Stimulated activated effector memory CD8-positive, alpha-beta T cell treated with anti-CD3 and anti-CD28 coated beads, Interleukin-12 subunit alpha, Interleukin-12 subunit beta, amount 100 ng/mL, for 72 hours (primary cell): ENCODE measurements at regions not wholly inside any gene's neighbourhood (a gene's known extent, or its start where the extent isn't known, plus 50 kb on each side); places are given as distances from the start of the nearest gene placed in this dataset.

Experiments used
- ATAC-seq: fragments of 150-1000 bp; cut with Tn5 transposase; 2 replicates; pipeline ENCODE4 v1.10.0; 2021
- DNase-seq, 2 donors: peaks; one replicate each; pipeline ENCODE4 v3.0.0; 2021 to 2022; ENCODE audit warnings: low spot score in 2 of 2
- H3K27ac Mint-ChIP-seq: one replicate; pipeline ENCODE4 v1.8.0; 2022; ENCODE audit warnings: mild to moderate bottlenecking, mixed read lengths
- H3K36me3 Mint-ChIP-seq: one replicate; pipeline ENCODE4 v1.8.0; 2022; ENCODE audit warnings: mild to moderate bottlenecking, mixed read lengths
- H3K4me1 Mint-ChIP-seq: one replicate; pipeline ENCODE4 v1.8.0; 2022; ENCODE audit warnings: mixed read lengths
- H3K4me3 Mint-ChIP-seq: one replicate; pipeline ENCODE4 v1.8.0; 2022; ENCODE audit warnings: mild to moderate bottlenecking, mixed read lengths
- H3K9me3 Mint-ChIP-seq: one replicate; pipeline ENCODE4 v1.8.0; 2022; ENCODE audit warnings: mixed read lengths

- H3K4me3 Mint-ChIP-seq = no peak overlapping the region
- no peaks in the 10 kb centered on the region for H3K4me1 Mint-ChIP-seq
- ATAC-seq (no peak), DNase-seq (no peak)
- H3K9me3 Mint-ChIP-seq = peaks cover 10% of the 10 kb centered on the region
- H3K27ac Mint-ChIP-seq = no peak overlapping the region
- no peaks in the 10 kb centered on the region for H3K36me3 Mint-ChIP-seq
Measured at GRCh38 chr16:59319871-59320270, 585.8 kb upstream of the GOT2 start.

- H3K27ac Mint-ChIP-seq = no peak overlapping the region
- no peak for ATAC-seq
- DNase-seq = no peak
- no peak overlapping the region for H3K4me3 Mint-ChIP-seq
- peaks cover 17% of the 10 kb centered on the region for H3K9me3 Mint-ChIP-seq
- no peaks in the 10 kb centered on the region for H3K36me3 Mint-ChIP-seq
- no peaks in the 10 kb centered on the region for H3K4me1 Mint-ChIP-seq
Measured at GRCh38 chr16:59305850-59306249, 571.7 kb upstream of the GOT2 start.

- Mint-ChIP-seq H3K9me3 (peaks cover 19% of the 10 kb centered on the region), H3K27ac (no peak overlapping the region), H3K36me3 (no peaks in the 10 kb centered on the region), H3K4me3 (no peak overlapping the region), H3K4me1 (no peaks in the 10 kb centered on the region)
- ATAC-seq (no peak), DNase-seq (no peak)
Measured at GRCh38 chr16:59296888-59297287, 562.8 kb upstream of the GOT2 start.

GRCh38 chr16:59295993-59296736 is 562.0 kb upstream of the GOT2 start:
- Mint-ChIP-seq H3K27ac (no peak overlapping the region), H3K9me3 (peaks cover 23% of the 10 kb centered on the region), H3K4me1 (no peaks in the 10 kb centered on the region), H3K36me3 (no peaks in the 10 kb centered on the region), H3K4me3 (no peak overlapping the region)
- DNase-seq (no peak), ATAC-seq (no peak)

- H3K4me3 Mint-ChIP-seq = no peak overlapping the region
- no peaks in the 10 kb centered on the region for H3K36me3 Mint-ChIP-seq
- H3K9me3 Mint-ChIP-seq = peaks cover 23% of the 10 kb centered on the region
- ATAC-seq (no peak), DNase-seq (no peak)
- H3K27ac Mint-ChIP-seq = no peak overlapping the region
- H3K4me1 Mint-ChIP-seq = no peaks in the 10 kb centered on the region
Measured at GRCh38 chr16:59295474-59295873, 561.4 kb upstream of the GOT2 start.

GRCh38 chr16:59290718-59291117 is 556.6 kb upstream of the GOT2 start:
- ATAC-seq (no peak), DNase-seq (no peak)
- Mint-ChIP-seq H3K36me3 (no peaks in the 10 kb centered on the region), H3K27ac (no peak overlapping the region), H3K4me3 (no peak overlapping the region), H3K9me3 (peaks cover 27% of the 10 kb centered on the region), H3K4me1 (no peaks in the 10 kb centered on the region)

GRCh38 chr16:59289151-59289550 is 555.0 kb upstream of the GOT2 start:
- no peak overlapping the region for H3K4me3 Mint-ChIP-seq
- no peaks in the 10 kb centered on the region for H3K4me1 Mint-ChIP-seq
- peaks cover 25% of the 10 kb centered on the region for H3K9me3 Mint-ChIP-seq
- H3K36me3 Mint-ChIP-seq = no peaks in the 10 kb centered on the region
- no peak for DNase-seq
- ATAC-seq = no peak
- H3K27ac Mint-ChIP-seq = no peak overlapping the region

GRCh38 chr16:59274141-59274540 is 540.0 kb upstream of the GOT2 start:
- H3K9me3 Mint-ChIP-seq = peaks cover 8% of the 10 kb centered on the region
- DNase-seq = no peak
- no peaks in the 10 kb centered on the region for H3K4me1 Mint-ChIP-seq
- H3K36me3 Mint-ChIP-seq = no peaks in the 10 kb centered on the region
- H3K27ac Mint-ChIP-seq = no peak overlapping the region
- H3K4me3 Mint-ChIP-seq = no peak overlapping the region
- ATAC-seq = no peak

- DNase-seq = no peak
- ATAC-seq = no peak
- Mint-ChIP-seq H3K27ac (no peak overlapping the region), H3K9me3 (peaks cover 8% of the 10 kb centered on the region), H3K36me3 (no peaks in the 10 kb centered on the region), H3K4me1 (no peaks in the 10 kb centered on the region), H3K4me3 (no peak overlapping the region)
Measured at GRCh38 chr16:59263955-59264354, 529.8 kb upstream of the GOT2 start.

- Mint-ChIP-seq H3K4me1 (no peaks in the 10 kb centered on the region), H3K27ac (no peak overlapping the region), H3K4me3 (no peak overlapping the region), H3K9me3 (peaks cover 9% of the 10 kb centered on the region), H3K36me3 (no peaks in the 10 kb centered on the region)
- no peak for DNase-seq
- ATAC-seq = no peak
Measured at GRCh38 chr16:59260892-59261291, 526.8 kb upstream of the GOT2 start.

GRCh38 chr16:59259950-59260319 is 525.8 kb upstream of the GOT2 start:
- DNase-seq (no peak), ATAC-seq (no peak)
- H3K36me3 Mint-ChIP-seq = no peaks in the 10 kb centered on the region
- H3K4me1 Mint-ChIP-seq = no peaks in the 10 kb centered on the region
- H3K4me3 Mint-ChIP-seq = no peak overlapping the region
- H3K27ac Mint-ChIP-seq = no peak overlapping the region
- peaks cover 9% of the 10 kb centered on the region for H3K9me3 Mint-ChIP-seq

GRCh38 chr16:59259074-59259949 is 525.2 kb upstream of the GOT2 start:
- Mint-ChIP-seq H3K4me3 (no peak overlapping the region), H3K27ac (no peak overlapping the region), H3K4me1 (no peaks in the 10 kb centered on the region)

GRCh38 chr16:59252317-59252716 is 518.2 kb upstream of the GOT2 start:
- H3K4me3 Mint-ChIP-seq = no peak overlapping the region
- H3K36me3 Mint-ChIP-seq = no peaks in the 10 kb centered on the region
- H3K4me1 Mint-ChIP-seq = no peaks in the 10 kb centered on the region
- ATAC-seq (no peak), DNase-seq (no peak)
- H3K9me3 Mint-ChIP-seq = peaks cover 13% of the 10 kb centered on the region
- H3K27ac Mint-ChIP-seq = no peak overlapping the region

More at GRCh38 chr16:59259074-59259949, 525.2 kb upstream of the GOT2 start:
- no peak for ATAC-seq
- H3K9me3 Mint-ChIP-seq = peaks cover 11% of the 10 kb centered on the region
- H3K36me3 Mint-ChIP-seq = no peaks in the 10 kb centered on the region
- DNase-seq = no peak

- Mint-ChIP-seq H3K4me1 (no peaks in the 10 kb centered on the region), H3K9me3 (peaks cover 14% of the 10 kb centered on the region), H3K4me3 (no peak overlapping the region), H3K36me3 (no peaks in the 10 kb centered on the region), H3K27ac (no peak overlapping the region)
- DNase-seq (no peak), ATAC-seq (no peak)
Measured at GRCh38 chr16:59249011-59249410, 514.9 kb upstream of the GOT2 start.

- H3K36me3 Mint-ChIP-seq = no peaks in the 10 kb centered on the region
- peaks cover 16% of the 10 kb centered on the region for H3K9me3 Mint-ChIP-seq
- H3K4me1 Mint-ChIP-seq = no peaks in the 10 kb centered on the region
- no peak overlapping the region for H3K4me3 Mint-ChIP-seq
- DNase-seq = no peak
- no peak for ATAC-seq
- H3K27ac Mint-ChIP-seq = no peak overlapping the region
Measured at GRCh38 chr16:59242556-59242955, 508.4 kb upstream of the GOT2 start.

GRCh38 chr16:59238246-59238645 is 504.1 kb upstream of the GOT2 start:
- Mint-ChIP-seq H3K9me3 (peaks cover 16% of the 10 kb centered on the region), H3K36me3 (no peaks in the 10 kb centered on the region), H3K4me1 (no peaks in the 10 kb centered on the region), H3K27ac (no peak overlapping the region), H3K4me3 (no peak overlapping the region)
- DNase-seq (no peak), ATAC-seq (no peak)
